Occipital lobe (tissue), 1 donor: ENCODE measurements at regions not wholly inside any gene's neighbourhood (a gene's known extent, or its start where the extent isn't known, plus 50 kb on each side); places are given as distances from the start of the nearest gene placed in this dataset.

Experiments
- DNase-seq: peaks from one replicate; lab custom pipeline; 2025; lab: John Stamatoyannopoulos, UW

GRCh38 chr5:174287761-174288160, 242.3 kb downstream of the NSG2 start:
- no peak for DNase-seq

GRCh38 chr5:174288439-174288838, 242.9 kb downstream of the NSG2 start:
- DNase-seq: no peak

GRCh38 chr5:174291162-174291561, 245.7 kb downstream of the NSG2 start:
- no peak for DNase-seq

GRCh38 chr5:174292348-174292747, 246.8 kb downstream of the NSG2 start:
- DNase-seq: no peak

- no peak for DNase-seq
These were observed 247.5 kb downstream of the NSG2 start for GRCh38 chr5:174293006-174293405.

GRCh38 chr5:174293481-174293880, 248.0 kb downstream of the NSG2 start:
- no peak for DNase-seq

GRCh38 chr5:174294891-174295620, 249.6 kb downstream of the NSG2 start:
- DNase-seq: no peak

- no peak for DNase-seq
These were observed 250.4 kb downstream of the NSG2 start for GRCh38 chr5:174295702-174296436.

- no peak for DNase-seq
These were observed 254.8 kb downstream of the NSG2 start for GRCh38 chr5:174300118-174300940.

- no peak for DNase-seq
These were observed 255.6 kb downstream of the NSG2 start for GRCh38 chr5:174300941-174301761.

- DNase-seq: no peak
These were observed 256.5 kb downstream of the NSG2 start for GRCh38 chr5:174301848-174302625.

GRCh38 chr5:174303035-174303434, 257.5 kb downstream of the NSG2 start:
- DNase-seq: no peak

- no peak for DNase-seq
These were observed 258.0 kb downstream of the NSG2 start for GRCh38 chr5:174303437-174304045.

GRCh38 chr5:174305241-174305681, 259.8 kb downstream of the NSG2 start:
- DNase-seq: no peak

- DNase-seq: no peak
These were observed 261.0 kb downstream of the NSG2 start for GRCh38 chr5:174306345-174307030.

- DNase-seq: no peak
These were observed 261.5 kb downstream of the NSG2 start for GRCh38 chr5:174307031-174307408.

GRCh38 chr5:174307656-174308271, 262.3 kb downstream of the NSG2 start:
- no peak for DNase-seq

- no peak for DNase-seq
These were observed 263.8 kb downstream of the NSG2 start for GRCh38 chr5:174309131-174309795.
